GM19328 (cell line): ENCODE measurements at regions not wholly inside any gene's neighbourhood (a gene's known extent, or its start where the extent isn't known, plus 50 kb on each side); places are given as distances from the start of the nearest gene placed in this dataset.
"Not testable (repeated sequence)": the region's sequence is repeated elsewhere in the genome, so short reads cannot be mapped to it uniquely, and the experiment has no call there.

ENCODE experiments used
- ATAC-seq: cut with Tn5 transposase; IDR thresholded peaks from one replicate; pipeline ENCODE4 v1.9.1; 2021; ENCODE audit warnings: mild to moderate bottlenecking, moderate library complexity; ENCODE audit not compliant: unreplicated experiment

GRCh38 chr4:171016145-171016544 is 797.1 kb upstream of the GALNTL6 start:
- ATAC-seq, result no peak

GRCh38 chr4:171015441-171015840 is 797.8 kb upstream of the GALNTL6 start:
- no peak for ATAC-seq

- ATAC-seq, result no peak
These were observed 805.4 kb upstream of the GALNTL6 start for GRCh38 chr4:171007618-171008390.

GRCh38 chr4:171002246-171002645 is 811.0 kb upstream of the GALNTL6 start:
- ATAC-seq, result no peak

- ATAC-seq, result peak; percentile 76
These were observed 822.1 kb upstream of the GALNTL6 start for GRCh38 chr4:170990989-170991589.

- ATAC-seq, result no peak
These were observed 824.8 kb upstream of the GALNTL6 start for GRCh38 chr4:170988446-170988845.

- no peak for ATAC-seq
These were observed 833.5 kb upstream of the GALNTL6 start for GRCh38 chr4:170979736-170980135.

GRCh38 chr4:170978990-170979389 is 834.2 kb upstream of the GALNTL6 start:
- ATAC-seq, result no peak

DNA sequence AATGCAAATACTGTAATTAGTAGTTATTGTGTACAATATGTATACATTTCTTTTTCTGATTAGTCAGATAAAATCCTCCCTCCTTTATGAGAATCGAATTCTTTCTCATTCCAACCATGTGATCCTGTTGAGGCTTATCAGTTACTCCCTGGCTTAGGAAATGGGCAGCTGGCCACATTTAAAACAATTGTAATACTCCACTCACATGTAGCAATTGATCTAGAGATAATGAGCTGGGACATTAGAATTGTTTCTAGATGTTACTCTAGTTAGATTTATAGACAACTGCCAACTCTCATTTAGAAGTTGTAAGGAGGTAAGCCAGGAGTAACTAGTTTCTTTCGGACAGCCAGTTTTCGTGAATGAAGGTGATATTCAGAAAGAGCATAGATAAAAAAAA is 859.3 kb upstream of the AADAT start:
- no peak for ATAC-seq

- no peak for ATAC-seq
These were observed 850.4 kb upstream of the AADAT start for GRCh38 chr4:170940043-170940724.

DNA sequence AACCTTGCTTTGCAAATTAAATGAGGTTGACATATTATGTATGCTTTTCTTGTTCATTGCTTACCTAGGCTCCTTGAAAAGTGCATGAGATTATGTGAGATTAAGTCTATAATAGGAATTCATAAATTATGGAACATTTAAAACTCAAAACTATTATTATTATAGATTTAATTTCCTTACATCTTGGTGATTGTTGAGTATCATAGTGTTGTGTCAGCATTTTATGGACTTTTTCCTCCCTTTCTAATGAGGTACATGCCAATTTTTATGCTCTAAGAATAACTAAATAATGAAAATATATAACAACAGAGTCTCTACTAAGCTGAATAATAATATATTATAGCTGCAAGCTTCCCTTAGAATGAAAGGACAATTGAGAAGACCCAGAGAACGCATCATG is 848.8 kb upstream of the AADAT start:
- ATAC-seq, result no peak

- no peak for ATAC-seq
These were observed 841.6 kb upstream of the AADAT start for GRCh38 chr4:170931321-170931720.

DNA sequence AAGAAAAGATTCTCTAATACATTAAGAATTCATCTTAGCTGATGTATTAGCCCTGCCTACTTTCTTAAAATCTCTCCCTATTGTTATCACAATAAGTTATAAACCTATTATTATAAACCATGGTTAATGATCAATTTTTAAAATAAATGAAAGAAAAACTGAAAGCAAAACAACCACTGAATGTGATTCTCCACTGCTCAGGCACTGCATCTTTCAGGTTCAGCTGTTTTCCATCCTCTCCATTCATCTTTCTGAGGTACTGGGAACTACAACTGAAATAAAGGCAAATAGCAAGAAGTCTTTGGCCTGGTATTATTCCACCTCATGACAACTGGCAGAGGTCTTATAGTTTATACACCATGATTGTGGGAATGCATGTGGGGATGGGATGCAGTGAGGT is 798.9 kb upstream of the AADAT start:
- ATAC-seq, result no peak

DNA sequence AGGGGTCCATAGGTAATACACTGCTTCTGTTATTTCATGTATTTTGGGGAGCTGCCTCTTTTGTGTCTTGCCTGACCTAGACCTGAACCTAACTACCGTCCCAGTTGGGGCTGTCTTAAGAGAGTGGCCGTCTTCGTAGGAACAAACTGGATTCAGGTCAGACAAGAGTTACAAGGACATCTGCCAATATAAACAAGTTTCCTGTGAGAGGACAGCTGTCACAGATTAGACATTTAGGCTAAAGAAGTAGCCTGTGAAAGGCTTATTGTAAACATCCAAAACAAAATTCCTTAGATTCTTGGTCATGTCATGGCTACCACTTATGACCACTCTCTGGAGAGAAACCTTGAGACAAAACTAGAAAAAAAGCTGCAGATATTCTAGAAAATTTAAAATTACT is 797.6 kb upstream of the AADAT start:
- no peak for ATAC-seq

GRCh38 chr4:170884969-170885570 is 795.3 kb upstream of the AADAT start:
- no peak for ATAC-seq

DNA sequence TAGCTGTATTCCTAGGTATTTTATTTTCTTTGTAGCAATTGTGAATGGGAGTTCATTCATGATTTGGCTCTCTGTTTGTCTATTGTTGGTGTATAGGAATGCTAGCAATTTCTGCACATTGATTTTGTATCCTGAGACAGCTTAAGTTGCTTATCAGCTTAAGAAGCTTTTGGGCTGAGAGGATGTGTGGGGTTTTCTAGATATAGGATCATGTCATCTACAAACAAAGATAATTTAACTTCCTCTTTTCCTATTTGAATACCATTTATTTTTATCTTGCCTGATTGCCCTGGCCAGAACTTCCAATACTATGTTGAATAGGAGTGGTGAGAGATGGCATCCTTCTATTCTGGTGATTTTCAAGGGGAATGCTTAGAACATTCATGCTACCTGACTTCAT is 791.9 kb upstream of the AADAT start:
- ATAC-seq, result not testable (repeated sequence)

DNA sequence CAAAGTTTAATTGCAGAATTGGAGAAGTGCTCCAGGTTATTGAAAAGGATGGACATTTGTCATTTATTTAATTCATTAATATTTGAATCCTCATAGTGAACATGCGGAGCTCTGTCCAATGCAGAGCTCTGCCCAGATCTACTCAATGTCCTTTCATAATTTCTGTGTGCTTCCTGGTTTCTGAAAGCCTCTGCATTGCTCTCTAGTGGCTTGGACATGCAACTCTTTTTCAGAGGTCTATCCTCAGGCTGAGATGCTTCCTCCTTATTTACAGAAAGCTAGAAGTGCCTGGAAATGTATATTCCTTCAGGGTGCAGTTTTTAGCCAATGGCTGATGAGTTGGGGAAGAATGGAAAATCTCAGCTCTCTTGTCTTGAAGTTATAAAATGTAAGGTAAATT is 786.1 kb upstream of the AADAT start:
- ATAC-seq, result no peak

DNA sequence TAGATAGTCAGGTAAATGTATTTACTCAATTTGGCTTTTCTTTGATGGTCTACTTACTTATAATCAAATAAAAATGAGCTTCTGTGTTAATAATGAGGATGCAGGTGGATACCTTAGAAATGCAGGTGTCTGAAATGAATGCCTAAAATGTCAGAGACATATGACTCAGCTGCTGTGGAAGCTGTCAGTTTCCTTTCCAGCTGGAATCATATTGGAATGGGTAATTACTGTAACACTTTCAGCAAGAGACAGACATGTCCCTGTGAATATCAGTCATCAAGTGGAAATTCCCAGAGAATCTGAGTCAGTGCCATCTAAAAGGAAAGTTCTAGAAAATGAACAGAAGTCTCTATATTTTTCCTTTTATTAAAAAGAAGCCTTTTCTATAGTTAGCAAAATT is 783.0 kb upstream of the AADAT start:
- ATAC-seq, result no peak

DNA sequence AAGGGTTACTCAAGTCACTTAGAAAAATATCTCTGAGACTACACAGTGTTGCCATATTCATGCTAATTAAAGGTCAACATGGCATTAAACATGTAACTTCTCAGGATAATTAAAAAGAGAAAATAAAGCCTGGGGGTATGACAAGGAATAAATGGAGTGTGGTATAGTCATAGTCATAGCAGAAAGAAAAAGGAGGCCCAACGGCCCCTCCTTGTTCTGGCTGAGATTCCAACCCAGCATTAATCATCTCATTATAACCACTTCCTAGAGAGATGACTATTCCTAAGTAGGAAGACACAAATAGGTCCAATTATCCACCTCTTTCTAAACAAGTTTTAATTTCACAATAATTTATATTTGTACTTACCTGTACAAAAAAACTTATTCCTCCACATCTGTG is 778.4 kb upstream of the AADAT start:
- no peak for ATAC-seq

- no peak for ATAC-seq
These were observed 764.3 kb upstream of the AADAT start for GRCh38 chr4:170854097-170854496.

DNA sequence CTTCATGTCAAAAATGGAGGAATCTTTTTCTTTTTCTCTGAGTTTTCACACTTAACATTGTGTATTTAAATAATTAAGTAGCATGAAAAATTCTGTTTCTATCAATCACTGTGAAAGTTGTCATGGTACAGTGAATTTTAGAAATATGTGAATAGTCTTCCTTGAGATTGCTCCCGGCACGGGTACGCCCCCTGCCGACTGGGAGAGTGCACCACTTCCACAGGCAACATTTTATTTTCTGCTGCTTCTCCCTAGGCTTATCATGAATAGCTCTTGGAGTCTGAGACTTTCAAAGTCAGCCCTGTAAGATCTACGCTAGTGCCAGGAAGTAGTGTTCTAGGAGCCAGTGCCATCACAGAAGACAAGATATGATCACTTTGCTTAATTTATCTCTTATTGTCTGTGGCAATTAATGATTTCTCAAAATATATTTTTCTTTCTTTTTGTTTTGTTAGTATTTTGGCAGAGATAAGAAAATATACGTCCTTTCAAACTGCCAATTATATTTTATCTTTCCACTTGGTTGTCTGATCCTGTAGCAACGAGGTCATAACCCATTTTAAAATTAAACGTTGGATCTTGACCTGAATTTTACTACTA is 763.8 kb upstream of the AADAT start:
- ATAC-seq, result peak; percentile 85
